Common myeloid progenitor, CD34-positive (primary cell): ENCODE measurements at regions not wholly inside any gene's neighbourhood (a gene's known extent, or its start where the extent isn't known, plus 50 kb on each side); places are given as distances from the start of the nearest gene placed in this dataset.

Experiments
- CTCF ChIA-PET: fragments of 350-600 bp; sonication (Branson Sonifier 250); formaldehyde crosslinking; loops from one replicate; lab custom pipeline; 2021; ENCODE audit warnings: antibody characterized with exemption; lab: Charles Lee
- POLR2A ChIA-PET: fragments of 350-600 bp; sonication (Branson Sonifier 250); formaldehyde crosslinking; loops from one replicate; lab custom pipeline; 2021; ENCODE audit warnings: antibody characterized with exemption; lab: Charles Lee
- DNase-seq, 3 donors: peaks; one replicate each; pipeline versions ENCODE4 v3.0.0 to v3.0.0-alpha.2; 2013
- H3K27ac ChIP-seq, 2 experiments: 1 replicate in 1 of 2; 2 replicates in 1 of 2; pipeline ENCODE4 v1.7.0; 2013; ENCODE audit warnings: inconsistent platforms in 2 of 2, low read length in 2 of 2, mild to moderate bottlenecking in 2 of 2, low read depth in 1 of 2, moderate library complexity in 1 of 2; ENCODE audit not compliant: severe bottlenecking in 2 of 2, insufficient read depth in 1 of 2, poor library complexity in 1 of 2
- H3K27me3 ChIP-seq, 5 experiments: replicated peaks in 2 of 5; 1 replicate in 3 of 5; 2 replicates in 2 of 5; pipeline versions ENCODE4 v1.6.1 to v1.7.0; 2013; ENCODE audit warnings: low read length in 4 of 5, mild to moderate bottlenecking in 2 of 5, moderate library complexity in 2 of 5, inconsistent platforms in 1 of 5; ENCODE audit not compliant: insufficient read depth in 5 of 5, control insufficient read depth in 4 of 5
- H3K36me3 ChIP-seq, 4 experiments: 1 replicate in 2 of 4; 2 replicates in 2 of 4; pipeline versions ENCODE4 v1.6.1 to v1.7.0; 2013; ENCODE audit warnings: low read length in 3 of 4, control low read depth in 1 of 4, mild to moderate bottlenecking in 1 of 4; ENCODE audit not compliant: control insufficient read depth in 4 of 4, insufficient read depth in 4 of 4
- H3K4me1 ChIP-seq, 4 experiments: 1 replicate in 3 of 4; 2 replicates in 1 of 4; pipeline versions ENCODE4 v1.6.1 to v1.7.1; 2013; ENCODE audit warnings: low read length in 3 of 4, mild to moderate bottlenecking in 3 of 4, control low read depth in 1 of 4, inconsistent platforms in 1 of 4, moderate library complexity in 1 of 4; ENCODE audit not compliant: control insufficient read depth in 4 of 4, insufficient read depth in 4 of 4; ENCODE audit errors: control extremely low read depth in 1 of 4
- H3K4me3 ChIP-seq, 7 experiments: 1 replicate in 4 of 7; 2 replicates in 3 of 7; pipeline versions ENCODE4 v1.5.1 to v1.7.0; 2013; ENCODE audit warnings: mild to moderate bottlenecking in 7 of 7, low read length in 6 of 7, moderate library complexity in 6 of 7, inconsistent platforms in 2 of 7, low read depth in 2 of 7, control low read depth in 1 of 7; ENCODE audit not compliant: insufficient read depth in 4 of 7, control insufficient read depth in 1 of 7; ENCODE audit errors: extremely low read depth in 1 of 7
- H3K9me3 ChIP-seq, 5 experiments: 1 replicate in 4 of 5; 2 replicates in 1 of 5; pipeline versions ENCODE4 v1.6.1 to v1.7.1; 2013; ENCODE audit warnings: low read length in 4 of 5, mild to moderate bottlenecking in 2 of 5, inconsistent platforms in 1 of 5, low read depth in 1 of 5, moderate library complexity in 1 of 5; ENCODE audit not compliant: control insufficient read depth in 4 of 5, insufficient read depth in 2 of 5; ENCODE audit errors: control extremely low read depth in 1 of 5
- WGBS: methylation state at CpG from one replicate; pipeline ENCODE4 v1.1.5; 2013; ENCODE audit not compliant: insufficient coverage; 5-methylcytosine and 5-hydroxymethylcytosine counted together

- POLR2A ChIA-PET, result no interaction called here
- H3K27ac ChIP-seq, result no peak overlapping the region
- no peak for DNase-seq
- 82% methylated on average over 2 of the region's 2 CpGs for WGBS
- CTCF ChIA-PET, result no interaction called here
- H3K4me1 ChIP-seq, result no peaks in the 10 kb centered on the region
- no peak overlapping the region for H3K4me3 ChIP-seq
- no peaks in the 10 kb centered on the region for H3K36me3 ChIP-seq
- peaks cover 0 to 9% (median 6%) of the 10 kb centered on the region in 5 experiments for H3K9me3 ChIP-seq
- peaks cover 0 to 2% (median 0%) of the 10 kb centered on the region in 5 experiments for H3K27me3 ChIP-seq
Observed at GRCh38 chr7:45500257-45500656, 73.9 kb upstream of the ADCY1 start.

GRCh38 chr7:45501791-45502190 lies 72.4 kb upstream of the ADCY1 start:
- no peak overlapping the region for H3K27ac ChIP-seq
- DNase-seq, result no peak
- no peaks in the 10 kb centered on the region for H3K27me3 ChIP-seq
- CTCF ChIA-PET, result interaction anchor here (1.0 kb wide), 1 partner anchor 33 kb away, joined by 3 read pairs; no protein-coding TSS in a partner anchor
- WGBS, result 50% methylated on average over 2 of the region's 2 CpGs
- no peaks in the 10 kb centered on the region for H3K4me1 ChIP-seq
- peaks cover 3 to 19% (median 19%) of the 10 kb centered on the region in 5 experiments for H3K9me3 ChIP-seq
- H3K36me3 ChIP-seq, result no peaks in the 10 kb centered on the region
- H3K4me3 ChIP-seq, result no peak overlapping the region
- POLR2A ChIA-PET, result no interaction called here

GRCh38 chr7:45506059-45506458 lies 68.1 kb upstream of the ADCY1 start:
- no peak for DNase-seq
- no peaks in the 10 kb centered on the region for H3K4me1 ChIP-seq
- H3K27me3 ChIP-seq, result no peaks in the 10 kb centered on the region
- H3K4me3 ChIP-seq, result no peak overlapping the region
- WGBS, result 64% methylated on average over 1 of the region's 1 CpG
- H3K36me3 ChIP-seq, result no peaks in the 10 kb centered on the region
- H3K9me3 ChIP-seq, result peaks cover 3 to 29% (median 22%) of the 10 kb centered on the region in 5 experiments
- POLR2A ChIA-PET, result no interaction called here
- H3K27ac ChIP-seq, result no peak overlapping the region
- CTCF ChIA-PET, result no interaction called here

GRCh38 chr7:45509222-45509621 lies 64.9 kb upstream of the ADCY1 start:
- 57% methylated on average over 2 of the region's 2 CpGs for WGBS
- Histone ChIP-seq H3K36me3 (no peaks in the 10 kb centered on the region), H3K4me1 (no peaks in the 10 kb centered on the region), H3K9me3 (peaks cover 3 to 27% (median 20%) of the 10 kb centered on the region in 5 experiments), H3K27ac (no peak overlapping the region), H3K27me3 (no peaks in the 10 kb centered on the region), H3K4me3 (no peak overlapping the region)
- POLR2A ChIA-PET, result no interaction called here
- DNase-seq, result no peak
- CTCF ChIA-PET, result no interaction called here

GRCh38 chr7:45511721-45512597 lies 62.2 kb upstream of the ADCY1 start:
- no peaks in the 10 kb centered on the region for H3K27me3 ChIP-seq
- 100% methylated on average over 5 of the region's 7 CpGs for WGBS
- no peaks in the 10 kb centered on the region for H3K36me3 ChIP-seq
- H3K4me1 ChIP-seq, result no peaks in the 10 kb centered on the region
- POLR2A ChIA-PET, result no interaction called here
- no peak overlapping the region for H3K4me3 ChIP-seq
- no peak for DNase-seq
- H3K9me3 ChIP-seq, result peaks cover 0 to 11% (median 4%) of the 10 kb centered on the region in 5 experiments
- H3K27ac ChIP-seq, result no peak overlapping the region
- CTCF ChIA-PET, result no interaction called here

- no peaks in the 10 kb centered on the region for H3K4me1 ChIP-seq
- ChIA-PET CTCF (no interaction called here), POLR2A (no interaction called here)
- no peaks in the 10 kb centered on the region for H3K27me3 ChIP-seq
- WGBS, result 94% methylated on average over 3 of the region's 4 CpGs
- DNase-seq, result no peak
- H3K9me3 ChIP-seq, result peaks cover 0 to 6% (median 3%) of the 10 kb centered on the region in 5 experiments
- no peak overlapping the region for H3K27ac ChIP-seq
- H3K4me3 ChIP-seq, result no peak overlapping the region
- H3K36me3 ChIP-seq, result no peaks in the 10 kb centered on the region
Observed at GRCh38 chr7:45514944-45515343, 59.2 kb upstream of the ADCY1 start.

GRCh38 chr7:45515346-45515745 lies 58.8 kb upstream of the ADCY1 start:
- CTCF ChIA-PET, result no interaction called here

More at GRCh38 chr7:45515346-45515745, 58.8 kb upstream of the ADCY1 start:
- POLR2A ChIA-PET, result no interaction called here
- Histone ChIP-seq H3K4me3 (no peak overlapping the region), H3K27ac (no peak overlapping the region), H3K4me1 (no peaks in the 10 kb centered on the region), H3K36me3 (no peaks in the 10 kb centered on the region), H3K9me3 (peaks cover 0 to 6% (median 3%) of the 10 kb centered on the region in 5 experiments), H3K27me3 (no peaks in the 10 kb centered on the region)
- no peak for DNase-seq
